ENCODE measurements at regions not wholly inside any gene's neighbourhood (a gene's known extent, or its start where the extent isn't known, plus 50 kb on each side); places are given as distances from the start of the nearest gene placed in this dataset.

- H3K4me2 ChIP-seq (ENCODE audit: insufficient read depth in 1 of 2, low read depth in 2 of 2, low read length in 2 of 2), result no peak overlapping the region
- no peak overlapping the region for H2BK15ac ChIP-seq (ENCODE audit: low read length)
- H2BK120ac ChIP-seq (replicated peaks; ENCODE audit: low read depth, low read length), result no peak overlapping the region
- H3K4ac ChIP-seq (replicated peaks; ENCODE audit: insufficient read length, low read depth, low read length), result no peak overlapping the region
- H3K36me3 ChIP-seq (ENCODE audit: control insufficient read depth in 2 of 4, insufficient read depth in 4 of 4, low read length in 3 of 4), result no peaks in the 10 kb centered on the region; a peak in 2 of 8 replicates
- H3K14ac ChIP-seq (ENCODE audit: insufficient read length), result no peak overlapping the region
- DNase-seq (ENCODE audit: low read depth in 1 of 2, low spot score in 2 of 2) (no peak), FAIRE-seq (no peak)
- H3K79me1 ChIP-seq (ENCODE audit: low read depth, low read length), result no peaks in the 10 kb centered on the region
- no peak overlapping the region for H2BK5ac ChIP-seq (ENCODE audit: low read depth, low read length)
- no peaks in the 10 kb centered on the region for H3K4me1 ChIP-seq (replicated peaks in 1 of 4; ENCODE audit: control insufficient read depth in 3 of 4, insufficient read depth in 4 of 4, low read length in 3 of 4)
- TF ChIP-seq SUZ12 (IDR thresholded peaks at IDR 0.05; ENCODE audit: low read length), result no peak
- TF ChIP-seq PHF8 (conservative IDR thresholded peaks at IDR 0.05; ENCODE audit: low read depth, low read length), result no peak
- no peak for TF ChIP-seq JUND (IDR thresholded peaks at IDR 0.05; ENCODE audit: low read length)
- TF ChIP-seq YY1 (IDR thresholded peaks at IDR 0.05; ENCODE audit: low read depth, low read length), result no peak
- TF ChIP-seq SP4 (IDR thresholded peaks at IDR 0.05; ENCODE audit: low read length), result no peak
- no peak for TF ChIP-seq RBBP5 (IDR thresholded peaks at IDR 0.05; ENCODE audit: borderline replicate concordance, low read depth, low read length)
- no peak for TF ChIP-seq GABPA (IDR thresholded peaks at IDR 0.05; ENCODE audit: borderline replicate concordance, insufficient read depth, low read length)
- no peak for TF ChIP-seq CHD1 (IDR thresholded peaks at IDR 0.05; ENCODE audit: low read depth, low read length)
- no peak for TF ChIP-seq CEBPB (IDR thresholded peaks at IDR 0.05; ENCODE audit: low read depth, low read length)
- no peak for TF ChIP-seq CTBP2 (IDR thresholded peaks at IDR 0.05; ENCODE audit: borderline replicate concordance, insufficient read depth, insufficient read length, low read length)
- TF ChIP-seq NANOG (IDR thresholded peaks at IDR 0.05; ENCODE audit: insufficient read depth, low read depth, low read length, poor library complexity, severe bottlenecking), result no peak
- no peak for TF ChIP-seq MAFK (IDR thresholded peaks at IDR 0.05; ENCODE audit: low read depth, low read length)
- TF ChIP-seq ATF2 (IDR thresholded peaks at IDR 0.05; ENCODE audit: low read length), result no peak
- H3K9me3 ChIP-seq (ENCODE audit: insufficient read depth in 2 of 2, low read depth in 1 of 2, low read length in 1 of 2), result no peaks in the 10 kb centered on the region
- H2AK5ac ChIP-seq (ENCODE audit: low read depth, low read length), result no peak overlapping the region
- no peaks in the 10 kb centered on the region for H3K23me2 ChIP-seq (ENCODE audit: low read depth, low read length)
- H3K27me3 ChIP-seq (replicated peaks in 1 of 4; ENCODE audit: control insufficient read depth in 3 of 4, extremely low read depth in 1 of 4, insufficient read depth in 3 of 4, low read length in 3 of 4), result no peaks in the 10 kb centered on the region
- no peak overlapping the region for H3K4me3 ChIP-seq (ENCODE audit: extremely low read depth in 1 of 4, insufficient read depth in 2 of 4, low read depth in 3 of 4, low read length in 4 of 4)
- H4K91ac ChIP-seq (replicated peaks; ENCODE audit: insufficient read length, low read length), result no peak overlapping the region
- ChIA-PET POLR2A (ENCODE audit: partially characterized antibody) (no interaction called here), CTCF (ENCODE audit: partially characterized antibody) (no interaction called here)
- H3K79me2 ChIP-seq (ENCODE audit: control insufficient read depth in 1 of 2, insufficient read depth in 2 of 2, low read length in 2 of 2), result no peaks in the 10 kb centered on the region
- no peak overlapping the region for H3K27ac ChIP-seq (ENCODE audit: low read depth, low read length)
- no peak overlapping the region for H3K56ac ChIP-seq (replicated peaks; ENCODE audit: insufficient read length, low read depth, low read length)
- no peaks in the 10 kb centered on the region for H4K20me1 ChIP-seq (replicated peaks in 1 of 2; ENCODE audit: control insufficient read depth in 1 of 2, insufficient read depth in 2 of 2, low read length in 2 of 2)
- no peak overlapping the region for H3K9ac ChIP-seq (replicated peaks in 1 of 4; ENCODE audit: extremely low read depth in 1 of 4, low read depth in 3 of 4, low read length in 3 of 4)
- no peak overlapping the region for H2AFZ ChIP-seq (ENCODE audit: low read length)
- H2BK12ac ChIP-seq (ENCODE audit: low read depth, low read length), result no peak overlapping the region
- no peak overlapping the region for H2BK20ac ChIP-seq (ENCODE audit: low read length)
- no peak overlapping the region for H4K8ac ChIP-seq (ENCODE audit: extremely low read depth, insufficient read depth, low read length)
- no peak overlapping the region for H3K18ac ChIP-seq (ENCODE audit: extremely low read depth, low read length)
- H3K23ac ChIP-seq (ENCODE audit: insufficient read length), result no peak overlapping the region
- H4K5ac ChIP-seq (ENCODE audit: insufficient read length, low read depth, low read length), result no peak overlapping the region
Observed at GRCh38 chr2:5955921-5956320, 263.7 kb downstream of the SOX11 start.

Measured in H1 (cell line).